H1 (cell line): ENCODE measurements at regions not wholly inside any gene's neighbourhood (a gene's known extent, or its start where the extent isn't known, plus 50 kb on each side); places are given as distances from the start of the nearest gene placed in this dataset.

ENCODE experiments used
- CHD1 ChIP-seq: IDR thresholded peaks from 2 replicates; pipeline ENCODE4 v1.6.1; 2012; ENCODE audit warnings: low read depth, low read length, improper control_type of control experiment
- GTF2F1 ChIP-seq: IDR thresholded peaks from 2 replicates; pipeline ENCODE4 v1.6.1; 2012; ENCODE audit warnings: low read depth, low read length, improper control_type of control experiment, borderline replicate concordance
- POU5F1 ChIP-seq: IDR thresholded peaks from 2 replicates; pipeline ENCODE4 v1.6.1; 2011; ENCODE audit warnings: low read depth, mild to moderate bottlenecking, low read length, moderate library complexity
- RBBP5 ChIP-seq: IDR thresholded peaks from 2 replicates; pipeline ENCODE4 v1.7.1; 2012; ENCODE audit warnings: low read depth, mild to moderate bottlenecking, inconsistent platforms, low read length, moderate library complexity, borderline replicate concordance

DNA sequence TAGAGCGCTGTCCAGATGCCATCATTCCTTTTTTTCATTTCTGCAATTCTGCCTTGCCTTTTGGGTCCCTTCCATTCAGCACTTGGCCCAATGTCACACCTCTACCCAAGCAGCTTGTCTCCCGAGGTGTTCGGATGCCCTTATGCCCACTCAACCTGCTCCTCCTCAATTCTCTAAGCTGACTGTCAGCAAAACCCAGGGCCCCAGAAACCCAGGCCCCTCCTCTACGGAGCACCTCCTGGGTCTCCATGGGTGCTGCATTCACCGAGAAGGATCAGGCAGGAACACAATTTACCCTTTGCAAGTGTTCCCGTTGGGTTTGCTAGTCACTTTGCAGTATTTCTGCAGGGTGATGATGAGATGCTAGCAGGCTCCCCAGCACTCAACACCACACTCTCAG, 86.7 kb upstream of the RAB6C start (continued):
- TF ChIP-seq POU5F1 (no peak), RBBP5 (no peak), GTF2F1 (no peak), CHD1 (no peak)
